Caco-2 (cell line): ENCODE measurements at regions not wholly inside any gene's neighbourhood (a gene's known extent, or its start where the extent isn't known, plus 50 kb on each side); places are given as distances from the start of the nearest gene placed in this dataset.
"Not testable (repeated sequence)": the region's sequence is repeated elsewhere in the genome, so short reads cannot be mapped to it uniquely, and the experiment has no call there.

Source experiments
- BruUV-seq: library from RNA; stranded (reverse); fragments of 400-500 nt; replicated peaks from 2 replicates; lab custom pipeline; 2021; lab: Mats Ljungman, UMichigan
- CTCF ChIA-PET: fragments of 300-600 bp; sonication (Branson Sonifier 250); formaldehyde crosslinking; loops from one replicate; lab custom pipeline; 2022; ENCODE audit warnings: antibody characterized with exemption; lab: Charles Lee
- POLR2A ChIA-PET: fragments of 300-600 bp; sonication (Branson Sonifier 250); formaldehyde crosslinking; loops from one replicate; lab custom pipeline; 2022; ENCODE audit warnings: antibody characterized with exemption; lab: Charles Lee
- DNase-seq, 2 experiments: peaks; one replicate each; pipeline versions ENCODE4 v3.0.0 to v3.0.0-alpha.2; 2020 to 2022
- H3K27me3 ChIP-seq: replicated peaks from 2 replicates; pipeline ENCODE4 v1.6.0; 2011; ENCODE audit warnings: low read length; ENCODE audit not compliant: control insufficient read depth, insufficient read depth
- H3K36me3 ChIP-seq: 2 replicates; pipeline ENCODE4 v1.5.1; 2011; ENCODE audit warnings: low read length; ENCODE audit not compliant: control insufficient read depth, insufficient read depth
- H3K4me1 ChIP-seq: fragments of 250-450 bp; sonication (Bioruptor Pico); 2 replicates; pipeline ENCODE4 v1.5.1; 2020; ENCODE audit warnings: mild to moderate bottlenecking
- H3K4me3 ChIP-seq: 2 replicates; pipeline ENCODE4 v1.5.1; 2011; ENCODE audit warnings: low read depth, mild to moderate bottlenecking, control low read depth, low read length
- H3K9me3 ChIP-seq: fragments of 250-450 bp; sonication (Bioruptor Pico); 2 replicates; pipeline ENCODE4 v1.5.1; 2020; ENCODE audit warnings: mild to moderate bottlenecking, moderate library complexity
- H3K27ac Mint-ChIP-seq: one replicate; pipeline ENCODE4 v1.8.0; 2022; ENCODE audit warnings: mixed read lengths; ENCODE audit not compliant: unreplicated experiment
- H3K27me3 Mint-ChIP-seq: one replicate; pipeline ENCODE4 v1.8.0; 2022; ENCODE audit warnings: mixed read lengths; ENCODE audit not compliant: insufficient read depth, unreplicated experiment
- H3K36me3 Mint-ChIP-seq: one replicate; pipeline ENCODE4 v1.8.0; 2022; ENCODE audit warnings: mild to moderate bottlenecking, mixed read lengths; ENCODE audit not compliant: insufficient read depth, unreplicated experiment
- H3K4me1 Mint-ChIP-seq: one replicate; pipeline ENCODE4 v1.8.0; 2022; ENCODE audit warnings: low read depth, mixed read lengths; ENCODE audit not compliant: unreplicated experiment
- H3K4me3 Mint-ChIP-seq: one replicate; pipeline ENCODE4 v1.8.0; 2022; ENCODE audit warnings: mild to moderate bottlenecking, moderate library complexity, mixed read lengths; ENCODE audit not compliant: unreplicated experiment
- H3K9me3 Mint-ChIP-seq: one replicate; pipeline ENCODE4 v1.8.0; 2022; ENCODE audit warnings: mixed read lengths; ENCODE audit not compliant: unreplicated experiment
- CTCF ChIP-seq, 2 experiments: fragments of 200-600 bp in 1 of 2; IDR thresholded peaks; 1 replicate in 1 of 2; 2 replicates in 1 of 2; pipeline versions ENCODE4 v1.5.1 to v1.8.0; 2011 to 2022; ENCODE audit warnings: antibody characterized with exemption in 1 of 2, control low read depth in 1 of 2, inconsistent platforms in 1 of 2, low read depth in 1 of 2, low read length in 1 of 2, mild to moderate bottlenecking in 1 of 2, moderate library complexity in 1 of 2; ENCODE audit not compliant: insufficient read depth in 1 of 2, severe bottlenecking in 1 of 2, unreplicated experiment in 1 of 2
- intact Hi-C: fragments of 100-400 bp; cut with micrococcal nuclease; formaldehyde crosslinking; loops from one replicate; pipeline ENCODE4 v1.10.0; 2022; ENCODE audit not compliant: unreplicated experiment

GRCh38 chr10:36464291-36464690 lies 661.1 kb upstream of the ANKRD30A start:
- CTCF ChIA-PET, result no interaction called here
- no peaks in the 10 kb centered on the region for H3K4me1 Mint-ChIP-seq

GRCh38 chr10:36463390-36463789 lies 662.0 kb upstream of the ANKRD30A start:
- H3K4me1 ChIP-seq, result no peaks in the 10 kb centered on the region
- no peak for TF ChIP-seq CTCF (IDR thresholded peaks at IDR 0.05; ENCODE audit: insufficient read depth in 1 of 2, low read depth in 1 of 2, low read length in 1 of 2, severe bottlenecking in 1 of 2, unreplicated experiment in 1 of 2)
- H3K4me3 ChIP-seq, result no peak overlapping the region
- no TSS peak for BruUV-seq
- H3K36me3 ChIP-seq, result no peaks in the 10 kb centered on the region
- peaks cover 8% of the 10 kb centered on the region; the same call in 1 of the 2 replicates for H3K9me3 ChIP-seq
- intact Hi-C loops, result no loop called here
- H3K9me3 Mint-ChIP-seq, result peaks cover 15% of the 10 kb centered on the region
- no peak overlapping the region for H3K27ac Mint-ChIP-seq
- no peak overlapping the region for H3K4me3 Mint-ChIP-seq
- no peak for DNase-seq
- peaks cover 6% of the 10 kb centered on the region for H3K27me3 Mint-ChIP-seq
- H3K36me3 Mint-ChIP-seq, result no peaks in the 10 kb centered on the region
- no peaks in the 10 kb centered on the region for H3K27me3 ChIP-seq
- ChIA-PET POLR2A (no interaction called here), CTCF (no interaction called here)
- no peaks in the 10 kb centered on the region for H3K4me1 Mint-ChIP-seq

More at GRCh38 chr10:36464291-36464690, 661.1 kb upstream of the ANKRD30A start:
- Mint-ChIP-seq H3K27ac (no peak overlapping the region), H3K27me3 (peaks cover 6% of the 10 kb centered on the region), H3K36me3 (no peaks in the 10 kb centered on the region), H3K9me3 (peaks cover 9% of the 10 kb centered on the region), H3K4me3 (no peak overlapping the region)
- no peak for TF ChIP-seq CTCF (IDR thresholded peaks at IDR 0.05; ENCODE audit: insufficient read depth in 1 of 2, low read depth in 1 of 2, low read length in 1 of 2, severe bottlenecking in 1 of 2, unreplicated experiment in 1 of 2)
- H3K4me3 ChIP-seq, result no peak overlapping the region
- no peaks in the 10 kb centered on the region for H3K4me1 ChIP-seq
- intact Hi-C loops, result no loop called here
- no peak for DNase-seq
- 0 out of 2 replicates have a peak, but pooled peaks cover 6% of the 10 kb centered on the region for H3K9me3 ChIP-seq
- no peaks in the 10 kb centered on the region for H3K27me3 ChIP-seq
- POLR2A ChIA-PET, result no interaction called here
- no TSS peak for BruUV-seq
- no peaks in the 10 kb centered on the region for H3K36me3 ChIP-seq

- H3K27ac Mint-ChIP-seq, result no peak overlapping the region
- no peak overlapping the region for H3K4me3 Mint-ChIP-seq
- peaks cover 22% of the 10 kb centered on the region for H3K9me3 Mint-ChIP-seq
- H3K36me3 Mint-ChIP-seq, result no peaks in the 10 kb centered on the region
- no TSS peak for BruUV-seq
- H3K4me1 Mint-ChIP-seq, result no peaks in the 10 kb centered on the region
- H3K9me3 ChIP-seq, result peaks cover 10% of the 10 kb centered on the region; the same call in 1 of the 2 replicates
- no peaks in the 10 kb centered on the region for H3K4me1 ChIP-seq
- CTCF ChIA-PET, result no interaction called here
- no peak overlapping the region for H3K4me3 ChIP-seq
- TF ChIP-seq CTCF (IDR thresholded peaks at IDR 0.05; ENCODE audit: insufficient read depth in 1 of 2, low read depth in 1 of 2, low read length in 1 of 2, severe bottlenecking in 1 of 2, unreplicated experiment in 1 of 2), result no peak
- H3K36me3 ChIP-seq, result no peaks in the 10 kb centered on the region
- no peak for DNase-seq
- peaks cover 6% of the 10 kb centered on the region for H3K27me3 Mint-ChIP-seq
- no peaks in the 10 kb centered on the region for H3K27me3 ChIP-seq
- intact Hi-C loops, result no loop called here
- POLR2A ChIA-PET, result no interaction called here
These were observed 663.2 kb upstream of the ANKRD30A start for GRCh38 chr10:36462194-36462593.

GRCh38 chr10:36458437-36458836 lies 667.0 kb upstream of the ANKRD30A start:
- H3K9me3 ChIP-seq, H3K27me3 Mint-ChIP-seq, intact Hi-C loops, BruUV-seq, H3K36me3 Mint-ChIP-seq, CTCF ChIA-PET, H3K27me3 ChIP-seq, H3K27ac Mint-ChIP-seq, H3K4me3 ChIP-seq, H3K4me3 Mint-ChIP-seq, DNase-seq, H3K4me1 Mint-ChIP-seq, H3K36me3 ChIP-seq, H3K4me1 ChIP-seq, POLR2A ChIA-PET: not testable (repeated sequence)
- H3K9me3 Mint-ChIP-seq, result peaks cover 22% of the 10 kb centered on the region
